SH-SY5Y (cell line): ENCODE measurements at regions not wholly inside any gene's neighbourhood (a gene's known extent, or its start where the extent isn't known, plus 50 kb on each side); places are given as distances from the start of the nearest gene placed in this dataset.

ENCODE experiments used
- GATA2 ChIP-seq: IDR thresholded peaks from 2 replicates; pipeline ENCODE4 v1.6.1; 2011; ENCODE audit warnings: mild to moderate bottlenecking, low read depth, low read length
- GATA3 ChIP-seq: IDR thresholded peaks from 2 replicates; pipeline ENCODE4 v1.6.1; 2011; ENCODE audit warnings: low read depth, mild to moderate bottlenecking, low read length, moderate library complexity

DNA sequence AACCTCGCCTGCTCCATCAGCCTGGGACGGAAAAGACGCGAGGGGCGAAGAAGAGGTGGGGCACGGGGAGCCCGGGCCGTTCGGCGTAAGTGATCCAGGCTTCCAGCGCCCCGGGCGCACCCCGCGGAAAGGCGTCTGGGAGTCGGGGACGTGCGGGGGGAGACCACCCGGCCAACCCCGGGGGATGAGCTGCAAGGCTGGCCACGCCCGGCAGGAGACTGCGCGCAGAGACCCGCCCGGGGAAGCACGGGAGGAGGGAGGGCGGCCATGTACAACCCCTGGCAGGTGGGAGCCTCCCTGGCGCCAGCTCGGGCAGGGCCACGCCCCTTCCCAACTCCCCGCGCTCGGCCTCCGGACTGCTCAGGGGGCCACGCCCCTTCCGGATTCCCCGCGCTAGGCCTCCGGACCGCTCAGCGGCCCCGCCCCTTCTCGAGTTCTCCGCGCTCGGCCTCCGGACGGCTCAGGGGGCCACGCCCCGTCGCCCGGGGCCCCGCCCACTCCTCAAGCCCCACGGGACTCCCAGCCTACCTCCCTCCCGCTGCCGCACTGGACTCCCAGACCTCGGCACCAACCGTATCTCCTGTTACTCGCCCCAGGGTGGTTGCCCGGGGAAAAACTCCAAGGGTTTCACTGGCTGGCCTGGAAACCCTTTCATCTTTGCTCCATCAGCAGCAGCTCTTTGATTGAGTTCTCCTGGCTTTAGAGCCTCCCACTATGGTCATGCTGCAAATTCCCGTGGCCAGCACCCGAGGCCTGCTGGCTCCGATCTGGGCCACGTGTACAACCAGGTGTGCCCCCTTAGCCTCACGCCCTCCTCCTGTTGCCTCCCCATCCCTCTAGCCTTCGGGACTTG lies 284.4 kb downstream of the ZEB1 start:
- TF ChIP-seq GATA3 (no peak), GATA2 (no peak)

DNA sequence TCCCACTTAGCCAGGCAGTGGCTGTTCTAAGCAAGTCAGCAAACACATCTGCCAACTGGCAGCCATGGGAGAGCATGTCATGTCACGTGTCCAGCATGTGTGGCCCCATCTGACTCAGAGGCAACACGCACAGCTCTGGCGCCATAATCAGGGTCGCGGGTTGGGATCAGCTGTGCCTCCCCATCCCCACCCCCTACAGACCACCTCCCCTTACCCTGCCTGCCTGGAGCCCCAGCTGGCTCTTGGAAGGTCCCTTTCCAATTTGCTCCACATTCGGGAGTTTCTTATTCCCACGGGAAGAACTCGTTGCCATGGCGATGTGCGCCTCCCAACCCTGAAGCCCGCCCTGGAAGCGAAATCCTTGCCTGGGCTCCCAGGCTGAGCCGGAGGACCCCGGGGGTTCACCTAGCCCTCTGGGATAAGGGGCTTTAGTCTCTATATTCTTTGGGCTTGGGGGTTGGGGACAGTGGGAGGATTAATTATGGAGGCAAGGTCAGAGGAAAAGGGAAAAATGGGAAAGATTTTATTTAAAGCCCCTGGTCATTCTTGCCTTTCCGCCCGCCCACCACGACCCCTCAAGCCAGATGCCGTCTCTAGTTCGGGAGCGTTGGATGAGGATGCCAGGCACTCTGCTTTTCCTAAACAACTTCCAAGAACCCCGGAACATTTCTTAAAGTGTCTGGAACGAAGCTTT lies 283.7 kb downstream of the ZEB1 start:
- no peak for TF ChIP-seq GATA3
- TF ChIP-seq GATA2 = no peak

DNA sequence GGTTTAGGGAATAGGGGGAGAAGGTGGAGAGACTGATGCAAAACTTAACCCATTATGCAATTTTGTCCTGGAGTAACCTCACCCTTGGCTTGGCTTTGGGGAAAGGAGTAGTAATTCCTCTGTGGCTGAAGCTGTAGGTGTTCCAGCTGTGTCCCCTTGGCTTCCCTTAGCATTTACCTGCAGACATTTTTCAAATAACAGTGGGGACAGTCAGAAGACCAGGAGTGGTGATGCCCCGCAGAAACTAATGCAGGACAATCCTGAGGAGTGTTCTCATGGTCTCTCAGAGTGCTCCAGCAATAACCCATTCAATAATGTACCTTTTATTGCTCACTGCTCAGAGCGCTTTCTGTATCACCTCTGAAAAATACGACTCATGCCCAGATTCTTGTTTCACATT lies 282.1 kb downstream of the ZEB1 start:
- TF ChIP-seq GATA3 (no peak), GATA2 (no peak)

DNA sequence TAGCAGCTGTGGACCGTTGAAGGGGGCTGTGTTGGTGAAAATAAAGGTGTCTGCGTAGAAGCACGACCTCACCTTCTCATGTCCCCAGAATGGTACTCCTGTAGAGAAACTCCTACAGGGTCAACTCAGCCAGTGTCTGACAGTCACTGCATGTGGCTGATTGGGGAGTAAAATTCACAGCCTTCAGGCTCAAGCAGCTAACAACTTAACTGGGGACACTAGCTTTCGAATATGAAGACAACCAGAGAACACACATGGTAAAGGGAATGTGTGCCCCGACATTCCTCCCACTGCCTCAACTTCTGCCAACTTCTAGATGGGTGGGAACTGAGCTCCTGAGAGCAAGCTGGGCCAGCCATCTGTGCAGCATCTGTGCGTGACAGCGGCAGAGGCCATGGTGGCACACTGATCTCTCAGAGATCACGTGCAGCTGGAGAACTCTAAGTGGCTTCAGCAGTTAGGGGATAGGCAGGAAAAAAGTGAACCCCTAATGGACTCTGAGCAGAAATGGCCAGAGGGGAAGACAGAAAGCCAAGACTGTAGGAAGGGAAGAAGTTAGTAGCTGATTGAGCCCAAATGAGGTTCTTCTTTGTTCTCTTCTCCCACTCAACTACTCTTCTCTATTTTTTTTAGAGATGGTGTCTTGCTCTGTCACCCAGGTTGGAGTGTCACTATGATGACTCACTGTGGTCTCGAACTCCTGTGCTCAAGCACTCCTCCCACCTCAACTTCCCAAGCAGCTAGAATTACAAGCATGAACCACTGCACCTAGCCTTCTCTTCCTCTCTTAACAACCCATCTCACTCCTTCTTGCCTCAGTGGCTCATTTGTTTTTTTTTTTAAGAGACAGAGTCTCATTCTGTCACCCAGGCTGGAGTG lies 280.8 kb downstream of the ZEB1 start:
- no peak for TF ChIP-seq GATA3
- no peak for TF ChIP-seq GATA2

DNA sequence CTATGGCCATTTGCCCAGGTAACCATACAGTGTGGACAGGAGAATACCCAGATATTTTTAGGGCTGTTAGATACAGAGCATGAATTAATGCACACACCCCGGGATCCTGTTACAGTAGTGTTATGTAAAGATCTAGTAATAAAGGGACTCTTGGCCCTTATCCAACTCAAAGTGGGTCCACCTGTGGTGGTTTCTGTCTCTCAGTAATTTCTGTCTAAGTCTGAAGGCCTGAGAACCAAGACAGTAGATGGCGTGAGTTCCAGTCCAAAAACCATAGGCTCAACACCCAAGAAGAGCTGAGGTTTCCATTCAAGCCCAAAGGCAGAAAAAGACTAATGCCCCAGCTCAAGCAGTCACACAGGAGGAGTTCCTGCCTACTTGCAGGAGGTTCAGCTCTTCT lies 277.7 kb downstream of the ZEB1 start:
- no peak for TF ChIP-seq GATA2
- TF ChIP-seq GATA3 = no peak

DNA sequence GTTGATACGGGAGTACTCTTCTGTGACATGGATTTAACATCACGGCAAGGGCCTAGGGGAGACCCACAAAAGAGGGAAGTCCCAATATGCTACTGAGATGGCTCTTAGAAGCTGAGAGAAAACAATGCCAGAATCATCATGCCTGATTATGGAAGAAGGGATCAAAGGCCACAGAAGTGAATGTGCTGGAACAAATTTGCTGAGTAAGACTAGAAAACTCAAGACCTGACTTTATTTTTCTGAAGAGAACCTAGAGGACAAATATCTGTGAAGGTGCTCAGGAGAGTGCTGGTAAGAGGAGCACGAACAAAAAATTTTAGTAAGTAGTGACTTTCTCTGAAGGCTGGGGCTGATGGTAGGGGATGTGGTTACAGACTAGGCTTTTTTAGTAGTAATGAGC lies 277.0 kb downstream of the ZEB1 start:
- no peak for TF ChIP-seq GATA2
- no peak for TF ChIP-seq GATA3

DNA sequence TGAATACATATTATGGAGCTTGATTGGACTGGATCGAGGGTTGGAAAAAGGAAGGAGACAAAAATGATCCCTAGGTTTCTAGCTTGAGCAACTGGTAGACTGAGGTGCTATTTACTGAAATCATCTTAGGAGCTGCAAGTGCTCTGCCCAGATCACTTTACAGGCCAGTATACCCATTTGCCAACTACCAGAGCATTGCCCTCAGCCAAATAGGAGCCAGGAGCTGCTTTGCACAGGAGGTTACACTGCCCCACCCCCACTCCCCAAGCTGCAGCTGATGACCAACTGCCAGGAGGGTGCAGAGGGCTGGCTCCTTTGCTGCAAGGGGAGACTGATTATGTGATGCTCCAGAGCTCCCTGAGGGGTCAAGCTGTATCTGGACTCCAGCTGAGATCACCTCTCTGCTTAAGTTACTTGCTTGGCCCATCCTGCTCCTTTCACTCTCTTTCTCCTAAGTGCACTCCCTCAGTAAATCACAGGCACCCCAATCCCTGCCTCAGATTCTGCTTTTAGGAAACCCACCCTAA lies 275.4 kb downstream of the ZEB1 start:
- TF ChIP-seq GATA2 (no peak), GATA3 (no peak)

DNA sequence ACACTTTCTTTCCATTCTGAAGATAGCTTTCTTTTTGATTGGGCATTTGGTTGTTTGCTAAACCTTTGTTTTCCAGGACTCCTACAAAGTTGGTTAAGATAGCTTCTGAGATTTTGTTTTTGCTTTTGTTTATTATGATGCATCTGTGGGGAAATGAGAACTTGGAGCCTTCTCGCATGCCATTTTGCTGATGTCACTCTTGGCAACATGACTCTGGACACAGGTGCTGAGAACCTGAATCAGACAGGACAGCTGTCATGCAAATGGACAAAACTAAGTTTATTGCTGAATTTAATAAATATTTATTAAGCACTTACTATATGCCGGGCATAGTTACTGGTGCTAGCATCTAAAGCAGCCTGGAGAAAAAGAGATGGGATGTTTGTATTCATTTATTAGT lies 274.1 kb downstream of the ZEB1 start:
- TF ChIP-seq GATA2 (no peak), GATA3 (no peak)

DNA sequence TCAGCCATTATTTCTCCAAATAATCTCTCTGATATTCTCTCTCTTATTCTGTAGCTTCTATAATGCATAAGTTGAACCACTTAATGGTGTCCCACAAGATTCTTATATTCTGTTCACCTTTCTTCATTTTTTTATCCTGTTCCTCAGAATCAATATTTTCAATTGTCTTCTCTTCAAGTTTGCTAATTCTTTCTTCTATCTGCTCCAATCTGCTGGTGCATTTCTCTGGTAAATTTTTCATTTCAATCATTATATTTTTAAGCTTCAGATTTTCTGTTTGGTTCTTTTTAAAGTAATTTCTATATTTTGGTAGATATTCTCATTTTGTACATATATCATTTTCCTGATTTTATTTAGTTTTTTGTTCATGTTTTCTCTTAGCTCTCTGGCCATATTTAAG lies 272.6 kb downstream of the ZEB1 start:
- TF ChIP-seq GATA2 = no peak
- TF ChIP-seq GATA3 = no peak

DNA sequence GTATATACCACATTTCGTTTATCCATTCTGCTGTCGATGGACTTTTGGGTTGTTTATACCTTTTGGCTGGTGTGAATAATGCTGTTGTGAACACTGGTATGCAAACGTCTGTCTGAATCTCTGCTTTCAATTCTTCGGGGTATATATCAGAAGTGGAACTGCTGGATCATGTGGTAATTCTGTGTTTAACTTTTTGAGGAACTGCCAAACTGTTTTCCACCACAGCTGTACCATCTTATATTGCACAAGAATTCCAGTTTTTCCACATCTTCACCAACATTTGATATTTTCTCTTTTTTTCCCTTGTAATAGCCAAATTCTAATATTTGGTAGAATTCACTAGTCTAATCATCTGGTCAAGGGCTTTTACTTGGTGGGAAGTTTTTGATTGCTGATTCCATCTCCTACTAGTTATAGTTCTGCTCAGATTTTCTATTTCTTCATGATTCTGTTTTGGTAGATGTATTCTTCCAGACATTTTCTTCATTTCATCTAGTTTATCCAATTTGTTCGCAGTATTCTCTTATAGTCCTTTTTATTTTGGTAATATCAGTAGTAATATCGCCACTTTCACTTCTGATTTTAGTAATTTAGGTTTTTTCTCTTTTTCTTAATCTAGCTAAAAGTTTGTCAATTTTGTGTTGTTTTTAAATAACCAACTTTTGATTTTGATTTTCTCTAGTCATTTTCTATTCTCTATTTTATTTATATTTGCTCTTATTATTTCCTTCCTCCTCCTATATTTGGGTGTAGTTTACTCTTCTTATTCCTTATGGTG lies 271.2 kb downstream of the ZEB1 start:
- TF ChIP-seq GATA3 = no peak
- no peak for TF ChIP-seq GATA2

DNA sequence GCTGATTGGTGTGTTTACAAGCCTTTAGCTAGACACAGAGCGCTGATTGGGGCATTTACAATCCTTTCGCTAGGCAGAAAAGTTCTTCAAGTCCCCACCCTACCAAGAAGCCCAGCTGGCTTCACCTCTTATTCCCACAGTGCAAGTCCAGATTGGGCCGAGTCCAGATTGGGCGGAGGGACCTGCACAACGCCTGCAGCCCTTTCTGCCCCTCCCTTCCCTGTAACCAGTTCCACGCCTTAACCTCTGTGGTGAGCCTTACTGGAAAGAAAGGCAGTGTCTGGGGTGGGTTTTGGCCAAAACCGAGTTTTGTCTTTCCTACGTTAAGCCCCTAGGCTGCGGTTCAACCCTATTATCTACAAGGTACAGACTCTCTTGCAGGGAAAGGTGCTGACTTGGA lies 268.7 kb downstream of the ZEB1 start:
- TF ChIP-seq GATA2 (no peak), GATA3 (no peak)

DNA sequence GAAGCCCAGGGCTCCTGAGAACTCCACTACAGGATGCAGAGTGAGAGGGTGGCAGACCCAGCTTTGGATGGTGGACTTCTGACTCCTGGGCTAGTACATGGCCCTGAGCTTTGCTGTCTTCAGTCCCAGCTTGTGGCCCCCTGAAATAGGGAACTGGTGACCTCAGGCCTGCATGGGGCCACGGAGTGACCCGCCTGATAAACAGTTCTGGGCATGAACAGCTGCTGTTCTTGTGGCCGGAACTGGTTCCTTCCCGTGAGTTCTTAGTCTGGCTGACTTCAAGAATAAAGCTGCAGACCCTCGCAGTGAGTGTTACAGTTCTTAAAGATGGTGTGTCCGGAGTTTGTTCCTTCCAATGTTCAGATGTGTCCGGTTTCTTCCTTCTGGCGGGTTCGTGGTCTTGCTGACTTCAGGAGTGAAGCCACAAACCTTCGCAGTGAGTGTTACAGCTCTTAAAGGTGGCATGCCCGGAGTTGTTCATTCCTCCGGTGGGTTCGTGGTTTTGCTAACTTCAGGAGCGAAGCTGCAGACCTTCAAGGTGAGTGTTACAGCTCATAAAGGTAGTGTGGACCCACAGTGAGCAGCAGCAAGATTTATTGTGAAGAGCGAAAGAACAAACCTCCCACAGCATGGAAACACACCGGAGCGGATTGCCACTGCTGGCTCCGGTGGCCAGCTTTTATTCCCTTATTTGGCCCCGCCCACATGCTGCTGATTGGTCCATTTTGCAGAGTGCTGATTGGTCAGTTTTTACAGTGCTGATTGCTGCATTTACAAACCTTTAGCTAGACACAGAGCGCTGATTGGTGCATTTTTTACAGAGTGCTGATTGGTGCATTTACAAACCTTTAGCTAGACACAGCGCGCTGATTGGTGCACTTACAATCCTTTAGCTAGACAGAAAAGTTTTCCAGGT lies 268.0 kb downstream of the ZEB1 start:
- TF ChIP-seq GATA3 (no peak), GATA2 (no peak)
